ENCODE measurements at regions not wholly inside any gene's neighbourhood (a gene's known extent, or its start where the extent isn't known, plus 50 kb on each side); places are given as distances from the start of the nearest gene placed in this dataset.

DNA sequence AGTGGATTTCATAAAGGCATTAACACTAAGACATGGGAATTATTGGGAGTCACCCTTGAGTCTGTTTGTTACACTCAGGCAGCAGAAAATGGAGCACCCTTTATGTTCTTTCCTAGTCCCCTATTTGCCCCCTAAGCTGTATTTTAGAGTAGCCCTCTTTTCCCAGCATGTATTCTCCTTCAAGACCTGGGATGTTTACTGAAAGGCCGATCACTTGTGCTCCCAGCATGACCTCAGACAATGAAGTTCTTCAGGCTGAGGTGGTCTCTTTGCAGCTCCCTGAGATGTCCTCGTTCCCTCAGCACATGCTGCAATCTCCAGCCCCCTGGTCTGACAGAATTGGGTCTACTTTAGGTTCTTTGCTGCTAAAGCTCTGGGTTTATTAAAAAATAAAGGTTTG lies 169.7 kb downstream of the YTHDC2 start:
- H3K4me3 ChIP-seq (ENCODE audit: insufficient read depth, low read depth, low read length): no peak overlapping the region
- BruUV-seq (replicated peaks): no TSS peak
- TF ChIP-seq MAFK (IDR thresholded peaks at IDR 0.05; ENCODE audit: low read depth, low read length): no peak
- no peaks in the 10 kb centered on the region for H3K79me1 ChIP-seq (ENCODE audit: low read depth in 1 of 2, low read length in 2 of 2)
- H4K20me1 ChIP-seq (ENCODE audit: insufficient read depth, low read length): no peaks in the 10 kb centered on the region
- intact Hi-C loops (cut with micrococcal nuclease): loop anchor here (10.0 kb wide), 1 partner anchor 402 kb away; no protein-coding TSS in a partner anchor
- no peak overlapping the region for H2BK15ac ChIP-seq (ENCODE audit: low read depth, low read length)
- CTCF ChIA-PET: no interaction called here
- WGBS, 2 experiments (ENCODE audit: extremely low coverage in 2 of 2, insufficient read length in 1 of 2): 40% methylated on average over 1 of the region's 2 CpGs; no CpG with 5 or more reads in 1 of the 2 experiments
- in situ Hi-C loops (cut with MboI; ENCODE audit: low sequenced_read_pairs): loop anchor here (10.0 kb wide), 1 partner anchor 762 kb away; no protein-coding TSS in a partner anchor
- H3K27ac ChIP-seq (ENCODE audit: insufficient read depth, low read length): no peak overlapping the region
- H3K4me1 ChIP-seq (ENCODE audit: control insufficient read depth, insufficient read depth, low read length): no peaks in the 10 kb centered on the region
- no peak overlapping the region for H2BK5ac ChIP-seq (ENCODE audit: low read depth, low read length, poor library complexity, severe bottlenecking)
- dilution Hi-C loops (cut with HindIII; ENCODE audit: low sequenced_read_pairs, unreplicated experiment): no loop called here
- H3K23ac ChIP-seq (ENCODE audit: low read depth, low read length): no peak overlapping the region
- POLR2A ChIA-PET (ENCODE audit: unreplicated experiment): no interaction called here
- H3K18ac ChIP-seq (ENCODE audit: low read depth, low read length): no peak overlapping the region
- H2AFZ ChIP-seq (replicated peaks; ENCODE audit: low read length, poor library complexity): no peak overlapping the region
- no peak overlapping the region for H4K91ac ChIP-seq (ENCODE audit: insufficient read depth, low read depth, low read length)
- ATAC-seq (ENCODE audit: low read depth): no peak
- no peak overlapping the region for H2AK9ac ChIP-seq (replicated peaks; ENCODE audit: low read depth, low read length, poor library complexity)
- no peak overlapping the region for H3K9ac ChIP-seq (ENCODE audit: low read depth, low read length)
- peaks cover 4% of the 10 kb centered on the region; the same call in 1 of the 2 replicates for H3K27me3 ChIP-seq (ENCODE audit: control insufficient read depth, insufficient read depth, low read length)
- no peak overlapping the region for H4K8ac ChIP-seq (ENCODE audit: low read depth in 2 of 2, low read length in 2 of 2)
- no peak overlapping the region for H2BK120ac ChIP-seq (ENCODE audit: low read depth, low read length)
- H3K9me1 ChIP-seq (ENCODE audit: insufficient read depth, low read length): no peaks in the 10 kb centered on the region
- H4K5ac ChIP-seq (ENCODE audit: low read depth, low read length): no peak overlapping the region
- H2BK20ac ChIP-seq (ENCODE audit: low read depth, low read length): no peak overlapping the region
- no peak overlapping the region for H3K4ac ChIP-seq (ENCODE audit: low read depth, low read length)
- no peaks in the 10 kb centered on the region for H3K9me3 ChIP-seq (ENCODE audit: control insufficient read depth, insufficient read depth, low read length)
- no peak overlapping the region for H3K14ac ChIP-seq (replicated peaks; ENCODE audit: low read depth, low read length)
- no peaks in the 10 kb centered on the region for H3K36me3 ChIP-seq (ENCODE audit: control insufficient read depth, insufficient read depth, low read length)
- H3K56ac ChIP-seq (ENCODE audit: extremely low read depth, insufficient read depth, low read length): no peak overlapping the region
- H2AK5ac ChIP-seq (ENCODE audit: low read depth, low read length): no peak overlapping the region
- DNase-seq: no peak
- no peak overlapping the region for H3K4me2 ChIP-seq (ENCODE audit: low read depth, low read length)
